Endothelial cell of umbilical vein (primary cell): ENCODE measurements at regions not wholly inside any gene's neighbourhood (a gene's known extent, or its start where the extent isn't known, plus 50 kb on each side); places are given as distances from the start of the nearest gene placed in this dataset.

Experiments used
- BruUV-seq: library from RNA; stranded (reverse); fragments of 400-500 nt; replicated peaks from 2 replicates; lab custom pipeline; 2021; lab: Mats Ljungman, UMichigan
- CTCF ChIA-PET: fragments of 300-600, 350-600 bp; sonication (Branson Sonifier 250); formaldehyde crosslinking; loops from one replicate; lab custom pipeline; 2021; ENCODE audit warnings: antibody characterized with exemption, inconsistent platforms; lab: Charles Lee
- POLR2A ChIA-PET: fragments of 300-600, 350-600 bp; sonication (Branson Sonifier 250); formaldehyde crosslinking; loops from one replicate; lab custom pipeline; 2021; ENCODE audit warnings: antibody characterized with exemption, inconsistent platforms; lab: Charles Lee
- DNase-seq: peaks from one replicate; pipeline ENCODE4 v3.0.0-alpha.2; 2011; ENCODE audit warnings: low read depth, low spot score
- FAIRE-seq: peaks from 2 replicates; lab custom pipeline; 2011; peaks lifted over from hg19 to GRCh38; lab: Jason Lieb, UNC
- H2AFZ ChIP-seq: 2 replicates; pipeline ENCODE4 v1.6.0; 2012; ENCODE audit warnings: low read depth, low read length, control low read depth, inconsistent platforms
- H3K27ac ChIP-seq: 2 replicates; pipeline ENCODE4 v1.5.1; 2011; ENCODE audit warnings: low read depth, mild to moderate bottlenecking, control low read depth, low read length, moderate library complexity; ENCODE audit not compliant: insufficient read depth
- H3K27me3 ChIP-seq, 2 experiments: 2 replicates each; pipeline versions ENCODE4 v1.6.0 to v1.6.1; 2011; ENCODE audit warnings: low read length in 2 of 2, mixed read lengths in 1 of 2; ENCODE audit not compliant: control insufficient read depth in 2 of 2, insufficient read depth in 2 of 2
- H3K36me3 ChIP-seq, 2 experiments: 2 replicates in 1 of 2; 3 replicates in 1 of 2; pipeline ENCODE4 v1.5.1; 2011; ENCODE audit warnings: low read length in 2 of 2, mild to moderate bottlenecking in 1 of 2, moderate library complexity in 1 of 2; ENCODE audit not compliant: control insufficient read depth in 2 of 2, insufficient read depth in 2 of 2; ENCODE audit errors: extremely low read depth in 1 of 2
- H3K4me1 ChIP-seq: 3 replicates; pipeline ENCODE4 v1.5.1; 2011; ENCODE audit warnings: mild to moderate bottlenecking, low read length; ENCODE audit not compliant: control insufficient read depth, insufficient read depth; ENCODE audit errors: extremely low read depth
- H3K4me2 ChIP-seq: 2 replicates; pipeline ENCODE4 v1.6.1; 2011; ENCODE audit warnings: low read length, control low read depth, mixed read lengths; ENCODE audit not compliant: insufficient read depth
- H3K4me3 ChIP-seq, 3 experiments: fragments of 200-600 bp in 1 of 3; sonication (generic), shearing (Covaris generic) in 1 of 3; replicated peaks in 1 of 3; 2 replicates each; pipeline ENCODE4 v1.5.1; 2011 to 2016; ENCODE audit warnings: control low read depth in 3 of 3, low read length in 3 of 3, mild to moderate bottlenecking in 2 of 3, inconsistent platforms in 1 of 3, low read depth in 1 of 3, moderate library complexity in 1 of 3; ENCODE audit not compliant: insufficient read depth in 1 of 3
- H3K79me2 ChIP-seq: 2 replicates; pipeline ENCODE4 v1.6.0; 2012; ENCODE audit warnings: low read length, inconsistent platforms; ENCODE audit not compliant: control insufficient read depth, insufficient read depth
- H3K9ac ChIP-seq: replicated peaks from 2 replicates; pipeline ENCODE3; 2011; ENCODE audit warnings: low read length, control low read depth; ENCODE audit not compliant: insufficient read depth; ENCODE audit errors: extremely low read depth
- H3K9me1 ChIP-seq: replicated peaks from 3 replicates; pipeline ENCODE4 v1.6.0; 2011; ENCODE audit warnings: mild to moderate bottlenecking, low read length; ENCODE audit not compliant: control insufficient read depth, insufficient read depth; ENCODE audit errors: extremely low read depth
- H3K9me3 ChIP-seq: replicated peaks from 2 replicates; pipeline ENCODE4 v1.5.1; 2012; ENCODE audit warnings: low read length, inconsistent platforms; ENCODE audit not compliant: control insufficient read depth, insufficient read depth
- H4K20me1 ChIP-seq: replicated peaks from 2 replicates; pipeline ENCODE3; 2011; ENCODE audit warnings: mild to moderate bottlenecking, low read length; ENCODE audit not compliant: control insufficient read depth, insufficient read depth; ENCODE audit errors: extremely low read depth
- CTCF ChIP-seq, 2 donors: IDR thresholded peaks; 1 replicate in 1 of 2; 2 replicates in 1 of 2; pipeline ENCODE4 v1.5.1; 2011; ENCODE audit warnings: low read length in 2 of 2, mild to moderate bottlenecking in 2 of 2, moderate library complexity in 2 of 2, control low read depth in 1 of 2, inconsistent platforms in 1 of 2, low read depth in 1 of 2; ENCODE audit not compliant: insufficient read depth in 1 of 2; ENCODE audit errors: extremely low read depth in 1 of 2
- EZH2 ChIP-seq: IDR thresholded peaks from 2 replicates; pipeline ENCODE4 v1.6.1; 2012; ENCODE audit warnings: borderline replicate concordance, low read depth, mild to moderate bottlenecking, moderate library complexity, low read length, inconsistent platforms; ENCODE audit not compliant: severe bottlenecking
- FOS ChIP-seq: IDR thresholded peaks from 2 replicates; pipeline ENCODE4 v1.6.1; 2011; ENCODE audit warnings: mild to moderate bottlenecking, low read length, moderate library complexity, borderline replicate concordance; ENCODE audit not compliant: insufficient read depth
- GATA2 ChIP-seq: IDR thresholded peaks from 2 replicates; pipeline ENCODE4 v1.7.0; 2011; ENCODE audit warnings: low read depth, mild to moderate bottlenecking, moderate library complexity, mixed read lengths, low read length; ENCODE audit not compliant: insufficient read length, insufficient read depth
- JUN ChIP-seq: IDR thresholded peaks from 2 replicates; pipeline ENCODE4 v1.6.1; 2011; ENCODE audit warnings: borderline replicate concordance, low read depth; ENCODE audit not compliant: insufficient read length, insufficient read depth
- MAX ChIP-seq: IDR thresholded peaks from 2 replicates; pipeline ENCODE4 v1.6.1; 2011; ENCODE audit not compliant: insufficient read depth, insufficient read length
- MYC ChIP-seq: IDR thresholded peaks from one replicate; pipeline ENCODE4 v1.6.1; 2011; ENCODE audit warnings: mild to moderate bottlenecking, low read depth, low read length
- POLR2A ChIP-seq: IDR thresholded peaks from 2 replicates; pipeline ENCODE4 v1.6.1; 2012; ENCODE audit warnings: low read depth, mild to moderate bottlenecking, control low read depth, low read length
- POLR2AphosphoS5 ChIP-seq: IDR thresholded peaks from 2 replicates; pipeline ENCODE4 v1.6.1; 2012; ENCODE audit warnings: low read depth, mild to moderate bottlenecking, control low read depth, low read length, moderate library complexity; ENCODE audit not compliant: insufficient read depth
- dilution Hi-C: fragments of 300-500 bp; cut with MboI; formaldehyde crosslinking; loops from one replicate; pipeline ENCODE4 v1.15.0; 2019; ENCODE audit warnings: low sequenced_read_pairs; ENCODE audit not compliant: extremely low pct_ligation_motif_present
- intact Hi-C: fragments of 100-400 bp; cut with micrococcal nuclease; formaldehyde crosslinking; loops from one replicate; pipeline ENCODE4 v1.10.0; 2022

GRCh38 chr7:98698976-98699375, 81.9 kb downstream of the NPTX2 start:
- H3K4me1 ChIP-seq, result no peaks in the 10 kb centered on the region
- no peaks in the 10 kb centered on the region for H3K36me3 ChIP-seq
- no TSS peak for BruUV-seq
- no peaks in the 10 kb centered on the region for H3K27me3 ChIP-seq
- ChIA-PET POLR2A (no interaction called here), CTCF (no interaction called here)
- H4K20me1 ChIP-seq, result no peaks in the 10 kb centered on the region
- no peaks in the 10 kb centered on the region for H3K9me1 ChIP-seq
- FAIRE-seq (no peak), DNase-seq (no peak)
- H2AFZ ChIP-seq, result no peak overlapping the region
- intact Hi-C loops, result no loop called here
- no peaks in the 10 kb centered on the region for H3K9me3 ChIP-seq
- H3K4me2 ChIP-seq, result no peak overlapping the region
- dilution Hi-C loops, result no loop called here
- no peak overlapping the region for H3K4me3 ChIP-seq
- TF ChIP-seq GATA2, result no peak
- no peak for TF ChIP-seq MAX
- no peak for TF ChIP-seq FOS
- TF ChIP-seq POLR2AphosphoS5, result no peak
- no peak for TF ChIP-seq POLR2A
- TF ChIP-seq CTCF (IDR thresholded peaks at IDR 0.05; ENCODE audit: extremely low read depth in 1 of 2, insufficient read depth in 1 of 2, low read depth in 1 of 2, low read length in 2 of 2), result no peak
- no peak for TF ChIP-seq JUN
- no peak for TF ChIP-seq MYC
- TF ChIP-seq EZH2, result no peak
- H3K9ac ChIP-seq, result no peak overlapping the region
- no peaks in the 10 kb centered on the region for H3K79me2 ChIP-seq
- no peak overlapping the region for H3K27ac ChIP-seq
